ENCODE measurements at regions not wholly inside any gene's neighbourhood (a gene's known extent, or its start where the extent isn't known, plus 50 kb on each side); places are given as distances from the start of the nearest gene placed in this dataset.
A peak's percentile ranks its signal among the peaks of the same experiment; 100 is the strongest.

GRCh38 chr5:14011089-14012020, 66.9 kb upstream of the DNAH5 start:
- TF ChIP-seq GATA2 (IDR thresholded peaks at IDR 0.05; ENCODE audit: low read depth, low read length), result peak; percentile 33; the same call in 1 of the 2 replicates
- TF ChIP-seq GATA3 (IDR thresholded peaks at IDR 0.05; ENCODE audit: low read depth, low read length), result no peak

DNA sequence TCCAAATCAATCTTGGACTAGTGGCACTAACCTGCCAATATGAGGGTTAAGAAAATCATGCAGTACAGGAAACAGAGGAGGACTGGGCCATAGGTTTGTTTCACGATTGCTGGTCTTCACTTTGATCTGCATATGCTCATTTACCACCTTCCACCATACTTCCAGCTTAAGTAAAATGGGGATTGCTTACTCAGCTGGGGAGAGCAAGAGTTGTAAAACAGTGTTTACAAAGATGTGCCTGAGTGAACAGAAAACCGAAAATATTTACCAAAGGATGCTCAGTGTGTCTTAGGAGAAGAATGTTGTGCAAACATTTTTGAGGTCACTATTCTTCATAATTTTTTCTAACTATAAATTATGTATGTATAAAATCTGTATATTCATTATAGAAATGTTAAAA, 65.1 kb upstream of the DNAH5 start:
- TF ChIP-seq GATA2 (IDR thresholded peaks at IDR 0.05; ENCODE audit: low read depth, low read length) (no peak), GATA3 (IDR thresholded peaks at IDR 0.05; ENCODE audit: low read depth, low read length) (no peak)

GRCh38 chr5:14008819-14009311, 64.4 kb upstream of the DNAH5 start:
- TF ChIP-seq GATA3 (IDR thresholded peaks at IDR 0.05; ENCODE audit: low read depth, low read length), result no peak
- no peak for TF ChIP-seq GATA2 (IDR thresholded peaks at IDR 0.05; ENCODE audit: low read depth, low read length)

GRCh38 chr5:14006823-14007520, 62.5 kb upstream of the DNAH5 start:
- TF ChIP-seq GATA3 (IDR thresholded peaks at IDR 0.05; ENCODE audit: low read depth, low read length) (no peak), GATA2 (IDR thresholded peaks at IDR 0.05; ENCODE audit: low read depth, low read length) (no peak)

DNA sequence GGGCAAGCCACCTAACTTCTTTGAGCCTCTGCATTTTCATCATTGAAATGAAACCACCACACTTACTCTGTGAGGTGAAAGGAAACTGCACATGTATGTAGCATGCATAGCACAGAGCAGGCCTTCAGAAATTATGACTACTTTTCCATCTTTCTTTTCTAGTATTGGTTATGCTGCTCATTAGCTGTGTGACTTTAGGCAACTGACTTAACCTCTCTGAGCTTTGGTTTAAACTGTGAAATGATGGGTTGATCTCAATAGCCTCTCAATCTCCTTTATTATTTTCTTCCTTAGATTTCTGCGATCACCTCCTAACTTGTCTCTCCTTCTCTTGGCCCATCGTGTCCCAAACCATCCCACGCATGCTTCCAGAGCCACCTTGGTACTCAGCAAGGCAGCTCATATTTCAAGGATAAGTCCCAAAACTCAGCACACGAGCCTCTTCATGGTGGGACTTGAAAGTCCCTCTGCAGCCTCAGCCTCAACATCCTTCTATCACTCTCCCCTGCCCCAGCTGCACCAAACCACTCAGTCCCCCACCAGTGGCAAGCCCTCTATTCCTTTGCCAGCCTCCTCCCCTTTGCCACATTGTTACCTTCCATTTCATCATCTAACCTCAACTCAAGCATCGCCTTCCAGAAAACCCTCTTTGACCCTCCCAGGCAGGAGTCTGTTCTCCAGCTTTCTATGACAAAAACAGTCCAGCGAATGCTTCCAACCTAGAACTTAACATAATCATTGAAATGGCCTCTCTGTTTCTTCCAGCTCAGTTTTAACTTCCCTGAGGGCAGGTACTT, 60.3 kb upstream of the DNAH5 start:
- TF ChIP-seq GATA2 (IDR thresholded peaks at IDR 0.05; ENCODE audit: low read depth, low read length) (no peak), GATA3 (IDR thresholded peaks at IDR 0.05; ENCODE audit: low read depth, low read length) (no peak)

GRCh38 chr5:14003936-14004335, 59.4 kb upstream of the DNAH5 start:
- TF ChIP-seq GATA3 (IDR thresholded peaks at IDR 0.05; ENCODE audit: low read depth, low read length) (no peak), GATA2 (IDR thresholded peaks at IDR 0.05; ENCODE audit: low read depth, low read length) (no peak)

GRCh38 chr5:14003513-14003912, 59.0 kb upstream of the DNAH5 start:
- TF ChIP-seq GATA2 (IDR thresholded peaks at IDR 0.05; ENCODE audit: low read depth, low read length), result no peak
- no peak for TF ChIP-seq GATA3 (IDR thresholded peaks at IDR 0.05; ENCODE audit: low read depth, low read length)

GRCh38 chr5:13998254-13998653, 53.8 kb upstream of the DNAH5 start:
- TF ChIP-seq GATA3 (IDR thresholded peaks at IDR 0.05; ENCODE audit: low read depth, low read length), result no peak
- TF ChIP-seq GATA2 (IDR thresholded peaks at IDR 0.05; ENCODE audit: low read depth, low read length), result no peak

- TF ChIP-seq GATA2 (IDR thresholded peaks at IDR 0.05; ENCODE audit: low read depth, low read length) (no peak), GATA3 (IDR thresholded peaks at IDR 0.05; ENCODE audit: low read depth, low read length) (no peak)
These were observed 53.0 kb upstream of the DNAH5 start for GRCh38 chr5:13997514-13997913.

DNA sequence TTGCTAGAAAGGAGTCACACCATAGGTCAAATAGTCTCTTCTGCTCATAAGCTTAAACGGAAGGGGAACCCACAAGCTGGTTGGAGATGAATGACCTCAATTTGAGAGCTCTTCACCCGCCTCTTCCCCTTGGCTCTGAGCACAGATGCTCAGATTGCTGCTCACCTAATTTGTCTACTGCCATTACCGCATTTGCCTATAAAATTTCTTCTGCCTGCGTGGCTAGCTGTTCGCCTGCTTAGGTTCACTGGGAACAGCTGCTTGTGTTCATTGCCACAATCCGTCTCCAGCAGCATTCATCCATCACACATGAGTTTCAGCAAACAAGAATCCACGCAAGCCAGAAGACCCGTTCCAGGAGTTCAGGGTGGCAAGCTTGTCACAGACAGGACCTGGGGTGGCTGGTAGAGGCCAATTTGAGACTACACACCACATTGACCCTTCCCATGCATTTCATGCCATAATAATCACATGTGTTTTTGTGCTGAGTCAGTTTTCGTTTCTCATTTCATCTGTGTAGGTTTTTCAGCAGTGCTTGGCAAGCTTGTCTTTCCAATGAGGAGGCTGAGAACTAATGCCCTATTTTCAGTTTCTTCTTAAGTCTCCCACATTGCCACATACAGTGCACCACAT, 50.2 kb upstream of the DNAH5 start:
- no peak for TF ChIP-seq GATA2 (IDR thresholded peaks at IDR 0.05; ENCODE audit: low read depth, low read length)

Measured in SH-SY5Y (cell line).